HCT116 (cell line): ENCODE measurements at regions not wholly inside any gene's neighbourhood (a gene's known extent, or its start where the extent isn't known, plus 50 kb on each side); places are given as distances from the start of the nearest gene placed in this dataset.

ENCODE experiments used
- ATAC-seq: fragments of 200-7000 bp; cut with Tn5 transposase; 2 replicates; pipeline ENCODE4 v1.9.1; 2020; ENCODE audit warnings: mild to moderate bottlenecking, moderate library complexity
- BruUV-seq: library from RNA; stranded (reverse); fragments of 400-500 nt; replicated peaks from 2 replicates; lab custom pipeline; 2021; lab: Mats Ljungman, UMichigan
- CTCF ChIA-PET: fragments of 300-600 bp; sonication (Branson Sonifier 250); formaldehyde crosslinking; loops from one replicate; lab custom pipeline; 2021; ENCODE audit warnings: antibody characterized with exemption; lab: Charles Lee
- POLR2A ChIA-PET: fragments of 300-600, 350-600 bp; sonication (Branson Sonifier 250); formaldehyde crosslinking; loops from one replicate; lab custom pipeline; 2021; ENCODE audit warnings: antibody characterized with exemption; lab: Charles Lee
- RAD21 ChIA-PET, 2 experiments: fragments of 300-600 bp; sonication (Branson Sonifier 250); formaldehyde crosslinking; loops; one replicate each; lab custom pipeline; 2023; ENCODE audit warnings: low total read pairs in 2 of 2; ENCODE audit not compliant: uncharacterized antibody in 2 of 2, unreplicated experiment in 2 of 2, low non-redundant PET in 1 of 2; lab: Charles Lee
- DNase-seq: peaks from one replicate; pipeline ENCODE4 v3.0.0-alpha.2; 2010; ENCODE audit warnings: low read depth, low spot score
- H2AFZ ChIP-seq: fragments of 200-600 bp; shearing (Covaris generic), sonication (generic); 2 replicates; pipeline ENCODE4 v1.6.1; 2017; ENCODE audit warnings: low read depth, mixed run types, mixed read lengths, antibody characterized with exemption, low read length; ENCODE audit not compliant: poor library complexity, severe bottlenecking
- H3K27ac ChIP-seq: 2 replicates; pipeline ENCODE4 v1.5.1; 2012; ENCODE audit warnings: low read depth, low read length
- H3K27me3 ChIP-seq: fragments of 200-600 bp; sonication (generic); 2 replicates; pipeline ENCODE4 v1.6.1; 2016; ENCODE audit warnings: mixed run types, low read length, mixed read lengths; ENCODE audit not compliant: insufficient read depth
- H3K36me3 ChIP-seq, 2 experiments: fragments of 200-500 bp in 1 of 2; fragments of 200-600 bp in 1 of 2; sonication (Bioruptor generic) in 1 of 2; sonication (generic) in 1 of 2; 2 replicates each; pipeline versions ENCODE4 v1.5.1 to v1.6.1; 2014 to 2016; ENCODE audit warnings: low read length in 2 of 2, inconsistent platforms in 1 of 2, mixed read lengths in 1 of 2, mixed run types in 1 of 2; ENCODE audit not compliant: insufficient read depth in 2 of 2, control insufficient read depth in 1 of 2
- H3K4me1 ChIP-seq, 2 experiments: fragments of 200-600 bp in 1 of 2; sonication (generic) in 1 of 2; 2 replicates each; pipeline versions ENCODE4 v1.5.1 to v1.6.1; 2012 to 2017; ENCODE audit warnings: low read length in 2 of 2, inconsistent platforms in 1 of 2, mild to moderate bottlenecking in 1 of 2, mixed read lengths in 1 of 2, mixed run types in 1 of 2, moderate library complexity in 1 of 2; ENCODE audit not compliant: insufficient read depth in 2 of 2, control insufficient read depth in 1 of 2
- H3K4me2 ChIP-seq: fragments of 200-600 bp; sonication (generic); 2 replicates; pipeline ENCODE4 v1.6.1; 2017; ENCODE audit warnings: mixed run types, low read length, mixed read lengths
- H3K4me3 ChIP-seq, 2 experiments: fragments of 200-600 bp in 1 of 2; sonication (generic) in 1 of 2; replicated peaks in 1 of 2; 2 replicates each; pipeline ENCODE4 v1.5.1; 2011 to 2016; ENCODE audit warnings: low read length in 2 of 2, control low read depth in 1 of 2, low read depth in 1 of 2, mild to moderate bottlenecking in 1 of 2, mixed read lengths in 1 of 2, mixed run types in 1 of 2
- H3K79me2 ChIP-seq: fragments of 200-600 bp; sonication (generic); 2 replicates; pipeline ENCODE4 v1.6.1; 2017; ENCODE audit warnings: mild to moderate bottlenecking, mixed run types, low read length, moderate library complexity, mixed read lengths; ENCODE audit not compliant: insufficient read depth
- H3K9ac ChIP-seq: fragments of 200-600 bp; sonication (generic); 2 replicates; pipeline ENCODE4 v1.6.1; 2016; ENCODE audit warnings: low read length, mixed read lengths
- H3K9me2 ChIP-seq: fragments of 200-600 bp; sonication (generic), shearing (Covaris generic); 2 replicates; pipeline ENCODE4 v1.6.1; 2017; ENCODE audit warnings: mixed run types, mild to moderate bottlenecking, moderate library complexity; ENCODE audit not compliant: insufficient read depth
- H3K9me3 ChIP-seq, 2 experiments: fragments of 200-500 bp in 1 of 2; fragments of 200-600 bp in 1 of 2; sonication (Bioruptor generic) in 1 of 2; sonication (generic) in 1 of 2; 2 replicates each; pipeline ENCODE4 v1.6.1; 2014 to 2017; ENCODE audit warnings: low read length in 2 of 2, mixed read lengths in 2 of 2, inconsistent platforms in 1 of 2, low read depth in 1 of 2, mild to moderate bottlenecking in 1 of 2, mixed run types in 1 of 2, moderate library complexity in 1 of 2; ENCODE audit not compliant: control insufficient read depth in 1 of 2, insufficient read depth in 1 of 2
- H4K20me1 ChIP-seq: fragments of 200-600 bp; sonication (generic), shearing (Covaris generic); 2 replicates; pipeline ENCODE4 v1.6.1; 2017; ENCODE audit warnings: mixed run types, mild to moderate bottlenecking, moderate library complexity; ENCODE audit not compliant: insufficient read depth
- CBX3 ChIP-seq: IDR thresholded peaks from 2 replicates; pipeline ENCODE4 v1.6.1; 2012; ENCODE audit warnings: low read depth
- EGR1 ChIP-seq: IDR thresholded peaks from 2 replicates; pipeline ENCODE4 v1.6.1; 2012; ENCODE audit warnings: low read depth
- FOSL1 ChIP-seq: IDR thresholded peaks from 2 replicates; pipeline ENCODE4 v1.6.1; 2012; ENCODE audit warnings: low read depth
- JUND ChIP-seq: IDR thresholded peaks from 2 replicates; pipeline ENCODE4 v1.6.1; 2012
- POLR2A ChIP-seq: IDR thresholded peaks from 2 replicates; pipeline ENCODE4 v1.7.0; 2011; ENCODE audit warnings: borderline replicate concordance; ENCODE audit not compliant: insufficient read depth, insufficient read length; ENCODE audit errors: extremely low read depth
- POLR2AphosphoS5 ChIP-seq: IDR thresholded peaks from 2 replicates; pipeline ENCODE4 v1.6.1; 2011; ENCODE audit warnings: mild to moderate bottlenecking, low read depth, low read length, moderate library complexity
- SIN3A ChIP-seq: IDR thresholded peaks from 2 replicates; pipeline ENCODE4 v1.6.1; 2012; ENCODE audit warnings: low read depth
- YY1 ChIP-seq: IDR thresholded peaks from 2 replicates; pipeline ENCODE4 v1.6.1; 2011; ENCODE audit warnings: low read length, low read depth, moderate library complexity, mild to moderate bottlenecking; ENCODE audit not compliant: insufficient replicate concordance; ENCODE audit errors: extremely low read depth
- ZNF274 ChIP-seq: fragments of 200-500 bp; sonication (Bioruptor generic); IDR thresholded peaks from 2 replicates; pipeline ENCODE4 v1.6.1; 2014; ENCODE audit warnings: mild to moderate bottlenecking, low read depth, low read length, inconsistent platforms
- intact Hi-C: fragments of 100-400 bp; cut with micrococcal nuclease; formaldehyde crosslinking; loops from 2 replicates; pipeline ENCODE4 v1.10.0; 2022
- TF ChIP-seq, protein P1 (sequence below): IDR thresholded peaks from 2 replicates; pipeline ENCODE4 v1.6.1; 2012; ENCODE audit warnings: low read depth

GRCh38 chr18:38022234-38022633 lies 456.6 kb upstream of the CELF4 start:
- Histone ChIP-seq H3K36me3 (no peaks in the 10 kb centered on the region), H3K4me1 (no peaks in the 10 kb centered on the region), H3K9me3 (no peaks in the 10 kb centered on the region; a peak in 2 of 4 replicates), H3K79me2 (no peaks in the 10 kb centered on the region), H3K9ac (no peak overlapping the region), H4K20me1 (no peaks in the 10 kb centered on the region), H3K27ac (no peak overlapping the region), H2AFZ (no peak overlapping the region), H3K4me3 (no peak overlapping the region), H3K27me3 (no peaks in the 10 kb centered on the region), H3K9me2 (no peaks in the 10 kb centered on the region), H3K4me2 (no peak overlapping the region)
- ChIA-PET RAD21 (no interaction called here), CTCF (no interaction called here), POLR2A (no interaction called here)
- no peak for TF ChIP-seq FOSL1
- TF ChIP-seq CBX3: no peak
- no peak for TF ChIP-seq JUND
- TF ChIP-seq YY1: no peak
- TF ChIP-seq EGR1: no peak
- no peak for TF ChIP-seq SIN3A
- TF ChIP-seq, protein P1, sequence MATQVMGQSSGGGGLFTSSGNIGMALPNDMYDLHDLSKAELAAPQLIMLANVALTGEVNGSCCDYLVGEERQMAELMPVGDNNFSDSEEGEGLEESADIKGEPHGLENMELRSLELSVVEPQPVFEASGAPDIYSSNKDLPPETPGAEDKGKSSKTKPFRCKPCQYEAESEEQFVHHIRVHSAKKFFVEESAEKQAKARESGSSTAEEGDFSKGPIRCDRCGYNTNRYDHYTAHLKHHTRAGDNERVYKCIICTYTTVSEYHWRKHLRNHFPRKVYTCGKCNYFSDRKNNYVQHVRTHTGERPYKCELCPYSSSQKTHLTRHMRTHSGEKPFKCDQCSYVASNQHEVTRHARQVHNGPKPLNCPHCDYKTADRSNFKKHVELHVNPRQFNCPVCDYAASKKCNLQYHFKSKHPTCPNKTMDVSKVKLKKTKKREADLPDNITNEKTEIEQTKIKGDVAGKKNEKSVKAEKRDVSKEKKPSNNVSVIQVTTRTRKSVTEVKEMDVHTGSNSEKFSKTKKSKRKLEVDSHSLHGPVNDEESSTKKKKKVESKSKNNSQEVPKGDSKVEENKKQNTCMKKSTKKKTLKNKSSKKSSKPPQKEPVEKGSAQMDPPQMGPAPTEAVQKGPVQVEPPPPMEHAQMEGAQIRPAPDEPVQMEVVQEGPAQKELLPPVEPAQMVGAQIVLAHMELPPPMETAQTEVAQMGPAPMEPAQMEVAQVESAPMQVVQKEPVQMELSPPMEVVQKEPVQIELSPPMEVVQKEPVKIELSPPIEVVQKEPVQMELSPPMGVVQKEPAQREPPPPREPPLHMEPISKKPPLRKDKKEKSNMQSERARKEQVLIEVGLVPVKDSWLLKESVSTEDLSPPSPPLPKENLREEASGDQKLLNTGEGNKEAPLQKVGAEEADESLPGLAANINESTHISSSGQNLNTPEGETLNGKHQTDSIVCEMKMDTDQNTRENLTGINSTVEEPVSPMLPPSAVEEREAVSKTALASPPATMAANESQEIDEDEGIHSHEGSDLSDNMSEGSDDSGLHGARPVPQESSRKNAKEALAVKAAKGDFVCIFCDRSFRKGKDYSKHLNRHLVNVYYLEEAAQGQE: no peak
- no peak for TF ChIP-seq POLR2A
- TF ChIP-seq ZNF274: no peak
- TF ChIP-seq POLR2AphosphoS5: no peak
- ATAC-seq: no peak
- intact Hi-C loops: no loop called here
- no TSS peak for BruUV-seq
- DNase-seq: no peak
